ENCODE measurements at regions not wholly inside any gene's neighbourhood (a gene's known extent, or its start where the extent isn't known, plus 50 kb on each side); places are given as distances from the start of the nearest gene placed in this dataset.

- TF ChIP-seq FOSL1 (IDR thresholded peaks at IDR 0.05; ENCODE audit: insufficient read depth, low read depth, low read length) (no peak), PHF8 (conservative IDR thresholded peaks at IDR 0.05; ENCODE audit: low read depth, low read length) (no peak), GABPA (IDR thresholded peaks at IDR 0.05; ENCODE audit: borderline replicate concordance, insufficient read depth, low read length) (no peak), SIX5 (IDR thresholded peaks at IDR 0.05; ENCODE audit: low read depth, low read length) (no peak), YY1 (IDR thresholded peaks at IDR 0.05; ENCODE audit: low read depth, low read length) (no peak), RNF2 (IDR thresholded peaks at IDR 0.05; ENCODE audit: borderline replicate concordance, low read depth, low read length, missing control alignments, poor library complexity, severe bottlenecking) (no peak), CBX8 (IDR thresholded peaks at IDR 0.05; ENCODE audit: borderline replicate concordance, low read depth, low read length) (no peak)
Measured at GRCh38 chr6:145080651-145081050, 654.7 kb downstream of the EPM2A start (continued).

Data from H1 (cell line).